Progenitor cell of endocrine pancreas (in vitro differentiated cells): ENCODE measurements at regions not wholly inside any gene's neighbourhood (a gene's known extent, or its start where the extent isn't known, plus 50 kb on each side); places are given as distances from the start of the nearest gene placed in this dataset.

ENCODE experiments used
- DNase-seq: peaks from one replicate; pipeline ENCODE4 v3.0.0; 2021; ENCODE audit warnings: low spot score; ENCODE audit not compliant: unreplicated experiment
- H3K27ac Mint-ChIP-seq: 2 replicates; pipeline ENCODE4 v1.8.0; 2021; ENCODE audit warnings: mild to moderate bottlenecking, moderate library complexity, mixed read lengths
- H3K27me3 Mint-ChIP-seq: 2 replicates; pipeline ENCODE4 v1.8.0; 2021; ENCODE audit warnings: mixed read lengths
- H3K36me3 Mint-ChIP-seq: 2 replicates; pipeline ENCODE4 v1.8.0; 2022; ENCODE audit warnings: mixed read lengths; ENCODE audit not compliant: insufficient read depth
- H3K4me1 Mint-ChIP-seq: 2 replicates; pipeline ENCODE4 v1.8.0; 2021; ENCODE audit warnings: low read depth, mixed read lengths
- H3K4me3 Mint-ChIP-seq: 2 replicates; pipeline ENCODE4 v1.8.0; 2021; ENCODE audit warnings: low read depth, mild to moderate bottlenecking, moderate library complexity, mixed read lengths
- H3K9me3 Mint-ChIP-seq: 2 replicates; pipeline ENCODE4 v1.8.0; 2021; ENCODE audit warnings: low read depth, mixed read lengths
- TF ChIP-seq, protein P1 (sequence below): fragments of 200-600 bp; sonication (generic); IDR thresholded peaks from one replicate; pipeline ENCODE4 v1.5.0; 2021; ENCODE audit warnings: antibody characterized with exemption, mild to moderate bottlenecking; ENCODE audit not compliant: unreplicated experiment

DNA sequence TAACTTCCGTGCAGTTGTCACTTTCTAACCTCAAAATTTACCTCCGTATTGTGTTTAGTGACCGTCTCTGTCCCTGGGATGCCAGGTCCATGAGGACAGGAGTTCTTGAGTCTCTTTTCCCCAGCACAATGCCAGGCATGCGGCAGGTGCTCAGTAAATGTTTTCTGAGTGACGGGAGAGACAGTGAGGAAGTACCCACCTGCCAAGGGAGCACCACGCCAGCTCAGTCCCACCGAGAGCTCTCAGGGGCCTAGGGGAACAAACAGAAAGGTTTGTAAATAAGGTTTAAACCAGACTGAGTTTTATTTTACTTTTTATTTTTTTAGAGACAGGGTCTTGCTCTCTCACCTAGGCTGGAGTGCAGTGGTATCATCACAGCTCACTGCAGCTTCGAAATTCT is 81.5 kb upstream of the NKX1-1 start:
- TF ChIP-seq, protein P1, sequence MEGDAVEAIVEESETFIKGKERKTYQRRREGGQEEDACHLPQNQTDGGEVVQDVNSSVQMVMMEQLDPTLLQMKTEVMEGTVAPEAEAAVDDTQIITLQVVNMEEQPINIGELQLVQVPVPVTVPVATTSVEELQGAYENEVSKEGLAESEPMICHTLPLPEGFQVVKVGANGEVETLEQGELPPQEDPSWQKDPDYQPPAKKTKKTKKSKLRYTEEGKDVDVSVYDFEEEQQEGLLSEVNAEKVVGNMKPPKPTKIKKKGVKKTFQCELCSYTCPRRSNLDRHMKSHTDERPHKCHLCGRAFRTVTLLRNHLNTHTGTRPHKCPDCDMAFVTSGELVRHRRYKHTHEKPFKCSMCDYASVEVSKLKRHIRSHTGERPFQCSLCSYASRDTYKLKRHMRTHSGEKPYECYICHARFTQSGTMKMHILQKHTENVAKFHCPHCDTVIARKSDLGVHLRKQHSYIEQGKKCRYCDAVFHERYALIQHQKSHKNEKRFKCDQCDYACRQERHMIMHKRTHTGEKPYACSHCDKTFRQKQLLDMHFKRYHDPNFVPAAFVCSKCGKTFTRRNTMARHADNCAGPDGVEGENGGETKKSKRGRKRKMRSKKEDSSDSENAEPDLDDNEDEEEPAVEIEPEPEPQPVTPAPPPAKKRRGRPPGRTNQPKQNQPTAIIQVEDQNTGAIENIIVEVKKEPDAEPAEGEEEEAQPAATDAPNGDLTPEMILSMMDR, result no peak
- Mint-ChIP-seq H3K4me3 (no peak overlapping the region), H3K27ac (no peak overlapping the region), H3K4me1 (no peaks in the 10 kb centered on the region), H3K9me3 (peaks cover 30% of the 10 kb centered on the region), H3K36me3 (no peaks in the 10 kb centered on the region), H3K27me3 (peaks cover 19% of the 10 kb centered on the region)
- no peak for DNase-seq

- Mint-ChIP-seq H3K9me3 (peaks cover 31% of the 10 kb centered on the region), H3K4me1 (no peaks in the 10 kb centered on the region), H3K27me3 (peaks cover 15% of the 10 kb centered on the region), H3K27ac (no peak overlapping the region), H3K4me3 (no peak overlapping the region), H3K36me3 (no peaks in the 10 kb centered on the region)
- no peak for DNase-seq
- TF ChIP-seq, protein P1, result no peak
Observed at GRCh38 chr4:1487106-1487505, 80.9 kb upstream of the NKX1-1 start.

- Mint-ChIP-seq H3K9me3 (peaks cover 42% of the 10 kb centered on the region), H3K36me3 (no peaks in the 10 kb centered on the region), H3K4me3 (no peak overlapping the region), H3K27me3 (peaks cover 15% of the 10 kb centered on the region), H3K4me1 (no peaks in the 10 kb centered on the region), H3K27ac (no peak overlapping the region)
- TF ChIP-seq, protein P1, result no peak
- DNase-seq, result no peak
Observed at GRCh38 chr4:1485280-1485679, 79.0 kb upstream of the NKX1-1 start.

GRCh38 chr4:1480720-1481119 is 74.5 kb upstream of the NKX1-1 start:
- Mint-ChIP-seq H3K9me3 (peaks cover 36% of the 10 kb centered on the region), H3K27me3 (peaks cover 6% of the 10 kb centered on the region), H3K4me1 (no peaks in the 10 kb centered on the region), H3K27ac (no peak overlapping the region), H3K4me3 (no peak overlapping the region), H3K36me3 (no peaks in the 10 kb centered on the region)
- no peak for DNase-seq
- TF ChIP-seq, protein P1, result no peak

GRCh38 chr4:1479454-1479853 is 73.2 kb upstream of the NKX1-1 start:
- H3K9me3 Mint-ChIP-seq, result peaks cover 30% of the 10 kb centered on the region
- no peaks in the 10 kb centered on the region for H3K4me1 Mint-ChIP-seq
- no peaks in the 10 kb centered on the region for H3K36me3 Mint-ChIP-seq
- TF ChIP-seq, protein P1, result no peak
- no peak overlapping the region for H3K27ac Mint-ChIP-seq
- H3K4me3 Mint-ChIP-seq, result no peak overlapping the region
- no peak for DNase-seq
- peaks cover 10% of the 10 kb centered on the region for H3K27me3 Mint-ChIP-seq
